ENCODE measurements at regions not wholly inside any gene's neighbourhood (a gene's known extent, or its start where the extent isn't known, plus 50 kb on each side); places are given as distances from the start of the nearest gene placed in this dataset.

GRCh38 chr13:40158218-40158617, 502.8 kb downstream of the COG6 start:
- no peak for TF ChIP-seq EP300 (IDR thresholded peaks at IDR 0.05)
- no peak for TF ChIP-seq POLR2AphosphoS5 (IDR thresholded peaks at IDR 0.05)
